H9 (cell line): ENCODE measurements at regions not wholly inside any gene's neighbourhood (a gene's known extent, or its start where the extent isn't known, plus 50 kb on each side); places are given as distances from the start of the nearest gene placed in this dataset.

Experiments used
- DNase-seq: peaks from one replicate; pipeline ENCODE4 v3.0.0-alpha.2; 2017
- H2AFZ ChIP-seq: one replicate; pipeline ENCODE4 v1.6.1; 2013; ENCODE audit warnings: mild to moderate bottlenecking, low read length, control low read depth, moderate library complexity
- H2AK5ac ChIP-seq: 2 replicates; pipeline ENCODE4 v1.6.1; 2013; ENCODE audit warnings: low read length, control low read depth, mixed read lengths; ENCODE audit not compliant: insufficient read length
- H2BK120ac ChIP-seq: one replicate; pipeline ENCODE4 v1.6.1; 2013; ENCODE audit warnings: low read depth, mild to moderate bottlenecking, low read length, control low read depth, inconsistent platforms; ENCODE audit not compliant: poor library complexity, severe bottlenecking
- H2BK12ac ChIP-seq: 2 replicates; pipeline ENCODE4 v1.6.1; 2013; ENCODE audit warnings: low read length, control low read depth, mixed read lengths, low read depth; ENCODE audit not compliant: insufficient read length
- H2BK15ac ChIP-seq: 2 replicates; pipeline ENCODE4 v1.6.1; 2013; ENCODE audit warnings: low read depth, low read length, control low read depth
- H2BK20ac ChIP-seq: one replicate; pipeline ENCODE4 v1.6.1; 2013; ENCODE audit warnings: low read depth, mild to moderate bottlenecking, low read length, control low read depth, inconsistent platforms; ENCODE audit not compliant: poor library complexity, severe bottlenecking
- H2BK5ac ChIP-seq: 2 replicates; pipeline ENCODE4 v1.6.1; 2013; ENCODE audit warnings: low read length, control low read depth, mixed read lengths; ENCODE audit not compliant: insufficient read length
- H3K14ac ChIP-seq: 2 replicates; pipeline ENCODE4 v1.6.1; 2013; ENCODE audit warnings: low read length, control low read depth; ENCODE audit not compliant: insufficient read depth
- H3K18ac ChIP-seq: 2 replicates; pipeline ENCODE4 v1.6.1; 2013; ENCODE audit warnings: low read depth, mild to moderate bottlenecking, mixed read lengths, low read length, control low read depth; ENCODE audit not compliant: insufficient read length
- H3K23ac ChIP-seq: 2 replicates; pipeline ENCODE4 v1.6.1; 2013; ENCODE audit warnings: low read length, control low read depth, mixed read lengths, low read depth; ENCODE audit not compliant: insufficient read length
- H3K23me2 ChIP-seq: 2 replicates; pipeline ENCODE4 v1.6.1; 2013; ENCODE audit warnings: low read depth, mild to moderate bottlenecking, mixed read lengths, low read length, control low read depth; ENCODE audit not compliant: insufficient read length, poor library complexity, severe bottlenecking
- H3K27ac ChIP-seq: 2 replicates; pipeline ENCODE4 v1.5.1; 2013; ENCODE audit warnings: low read length, control low read depth, mixed read lengths, low read depth; ENCODE audit not compliant: insufficient read length
- H3K27me3 ChIP-seq: 2 replicates; pipeline ENCODE4 v1.6.1; 2013; ENCODE audit warnings: low read length, control low read depth, inconsistent platforms; ENCODE audit not compliant: insufficient read depth
- H3K4ac ChIP-seq: 2 replicates; pipeline ENCODE4 v1.6.1; 2013; ENCODE audit warnings: low read depth, mild to moderate bottlenecking, control low read depth, inconsistent platforms, low read length, moderate library complexity
- H3K4me1 ChIP-seq: 2 replicates; pipeline ENCODE4 v1.6.1; 2013; ENCODE audit warnings: low read length, control low read depth, inconsistent platforms; ENCODE audit not compliant: insufficient read depth
- H3K4me2 ChIP-seq: 2 replicates; pipeline ENCODE4 v1.6.1; 2013; ENCODE audit warnings: low read length, control low read depth, mixed read lengths; ENCODE audit not compliant: insufficient read length, insufficient read depth
- H3K56ac ChIP-seq: 2 replicates; pipeline ENCODE4 v1.6.1; 2013; ENCODE audit warnings: low read depth, mild to moderate bottlenecking, mixed read lengths, low read length, control low read depth; ENCODE audit not compliant: insufficient read length
- H3K79me1 ChIP-seq: 2 replicates; pipeline ENCODE4 v1.6.1; 2013; ENCODE audit warnings: low read depth, mild to moderate bottlenecking, moderate library complexity, low read length, control low read depth, inconsistent platforms; ENCODE audit not compliant: insufficient read depth, poor library complexity, severe bottlenecking
- H3K79me2 ChIP-seq: 2 replicates; pipeline ENCODE4 v1.6.1; 2013; ENCODE audit warnings: low read length, control low read depth, inconsistent platforms; ENCODE audit not compliant: insufficient read depth
- H3K9ac ChIP-seq: 2 replicates; pipeline ENCODE4 v1.6.1; 2013; ENCODE audit warnings: low read length, control low read depth, mixed read lengths; ENCODE audit not compliant: insufficient read length; ENCODE audit errors: extremely low read depth
- H3K9me3 ChIP-seq: one replicate; pipeline ENCODE4 v1.6.1; 2013; ENCODE audit warnings: low read depth, low read length, inconsistent platforms; ENCODE audit not compliant: control insufficient read depth
- H3T11ph ChIP-seq: one replicate; pipeline ENCODE4 v1.6.1; 2013; ENCODE audit warnings: mild to moderate bottlenecking, low read length, control low read depth, inconsistent platforms
- H4K20me1 ChIP-seq: one replicate; pipeline ENCODE4 v1.6.1; 2013; ENCODE audit not compliant: control insufficient read depth, insufficient read length, insufficient read depth
- H4K5ac ChIP-seq: 2 replicates; pipeline ENCODE4 v1.6.1; 2013; ENCODE audit warnings: low read depth, mild to moderate bottlenecking, mixed read lengths, low read length, control low read depth; ENCODE audit not compliant: insufficient read length
- H4K8ac ChIP-seq: replicated peaks from 2 replicates; pipeline ENCODE4 v1.6.1; 2013; ENCODE audit warnings: low read length, control low read depth, mixed read lengths, low read depth; ENCODE audit not compliant: insufficient read length
- H4K91ac ChIP-seq: 2 replicates; pipeline ENCODE4 v1.6.1; 2013; ENCODE audit warnings: low read depth, mild to moderate bottlenecking, moderate library complexity, mixed read lengths, low read length, control low read depth; ENCODE audit not compliant: insufficient read length
- H3K27ac Mint-ChIP-seq, 3 experiments: 2 replicates in 2 of 3; 3 replicates in 1 of 3; pipeline ENCODE4 v1.8.0; 2020 to 2021; ENCODE audit warnings: mixed read lengths in 3 of 3, mild to moderate bottlenecking in 1 of 3, moderate library complexity in 1 of 3
- H3K27me3 Mint-ChIP-seq: 2 replicates; pipeline ENCODE4 v1.8.0; 2021; ENCODE audit warnings: low read depth, mild to moderate bottlenecking, moderate library complexity, mixed read lengths
- H3K36me3 Mint-ChIP-seq, 3 experiments: 2 replicates in 2 of 3; 3 replicates in 1 of 3; pipeline ENCODE4 v1.8.0; 2020 to 2021; ENCODE audit warnings: low read depth in 3 of 3, mixed read lengths in 3 of 3; ENCODE audit not compliant: insufficient read depth in 1 of 3
- H3K4me1 Mint-ChIP-seq, 2 experiments: 2 replicates each; pipeline ENCODE4 v1.8.0; 2020; ENCODE audit warnings: mixed read lengths in 2 of 2
- H3K4me3 Mint-ChIP-seq, 2 experiments: 2 replicates in 1 of 2; 3 replicates in 1 of 2; pipeline ENCODE4 v1.8.0; 2020 to 2021; ENCODE audit warnings: mild to moderate bottlenecking in 2 of 2, mixed read lengths in 2 of 2, moderate library complexity in 1 of 2
- H3K9me3 Mint-ChIP-seq, 2 experiments: 2 replicates in 1 of 2; 3 replicates in 1 of 2; pipeline ENCODE4 v1.8.0; 2020; ENCODE audit warnings: mild to moderate bottlenecking in 2 of 2, mixed read lengths in 2 of 2, moderate library complexity in 1 of 2
- CTCF ChIP-seq: fragments of 200-600 bp; sonication (generic); conservative IDR thresholded peaks from 3 replicates; pipeline ENCODE4 v1.8.0; 2021; ENCODE audit warnings: antibody characterized with exemption, mild to moderate bottlenecking
- WGBS: extraction: QIAGEN DNeasy Blood & Tissue Kit; methylation state at CpG from one replicate; pipeline ENCODE4 v1.1.7; 2013; ENCODE audit warnings: missing lambda C conversion rate, low lambda C conversion rate, mixed read lengths; ENCODE audit not compliant: insufficient read length; ENCODE audit errors: extremely low coverage; 5-methylcytosine and 5-hydroxymethylcytosine counted together

- Mint-ChIP-seq H3K4me3 (no peak overlapping the region), H3K27ac (no peak overlapping the region), H3K27me3 (no peaks in the 10 kb centered on the region), H3K36me3 (peaks cover 0 to 10% (median 3%) of the 10 kb centered on the region in 3 experiments; a peak in 4 of 7 replicates), H3K9me3 (peaks cover 3 to 7% of the 10 kb centered on the region in 2 experiments; a peak in 4 of 5 replicates), H3K4me1 (peaks cover 20 to 25% of the 10 kb centered on the region in 2 experiments)
- Histone ChIP-seq H3K27ac (no peak overlapping the region), H3K4ac (no peak overlapping the region), H3K4me1 (peaks cover 9% of the 10 kb centered on the region), H3K23me2 (no peaks in the 10 kb centered on the region), H4K5ac (no peak overlapping the region), H2BK15ac (no peak overlapping the region), H4K20me1 (no peaks in the 10 kb centered on the region), H3K23ac (no peak overlapping the region), H3K4me2 (no peak overlapping the region), H3K27me3 (no peaks in the 10 kb centered on the region), H3K9ac (no peak overlapping the region), H3K79me1 (no peaks in the 10 kb centered on the region), H2BK120ac (no peak overlapping the region), H3K14ac (no peak overlapping the region), H3K56ac (no peak overlapping the region), H3T11ph (no peak overlapping the region), H4K91ac (no peak overlapping the region), H2AFZ (no peak overlapping the region), H3K79me2 (no peaks in the 10 kb centered on the region), H2BK12ac (no peak overlapping the region), H2BK5ac (no peak overlapping the region), H3K9me3 (no peaks in the 10 kb centered on the region), H2BK20ac (no peak overlapping the region), H4K8ac (no peak overlapping the region), H3K18ac (no peak overlapping the region), H2AK5ac (no peak overlapping the region)
- TF ChIP-seq CTCF, result no peak
- DNase-seq, result no peak
- no CpG with 5 or more reads among the region's 3 CpGs for whole genome bisulfite sequencing
Measured at GRCh38 chr3:177726807-177727206, 529.5 kb upstream of the TBL1XR1 start.
